ENCODE measurements at regions not wholly inside any gene's neighbourhood (a gene's known extent, or its start where the extent isn't known, plus 50 kb on each side); places are given as distances from the start of the nearest gene placed in this dataset.

DNA sequence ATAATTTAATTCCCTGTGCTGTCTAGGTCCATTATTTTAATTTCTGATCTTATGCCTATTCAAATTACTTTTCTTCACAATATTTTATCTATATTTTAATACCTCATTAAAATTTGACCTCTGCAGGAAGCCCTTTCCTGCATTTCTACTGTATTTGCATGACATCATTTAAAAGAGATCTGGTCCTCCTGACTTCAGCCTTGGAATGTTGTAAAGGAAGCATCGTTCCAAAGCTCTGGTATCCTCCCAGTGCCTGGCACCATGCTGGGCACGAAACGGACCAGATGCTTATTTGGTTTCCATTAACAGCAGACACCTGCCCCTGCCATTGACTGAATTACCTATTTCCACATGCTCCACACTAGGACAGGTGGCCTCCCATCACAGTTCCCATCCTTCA lies 247.5 kb downstream of the KLF6 start:
- no peak for DNase-seq

DNA sequence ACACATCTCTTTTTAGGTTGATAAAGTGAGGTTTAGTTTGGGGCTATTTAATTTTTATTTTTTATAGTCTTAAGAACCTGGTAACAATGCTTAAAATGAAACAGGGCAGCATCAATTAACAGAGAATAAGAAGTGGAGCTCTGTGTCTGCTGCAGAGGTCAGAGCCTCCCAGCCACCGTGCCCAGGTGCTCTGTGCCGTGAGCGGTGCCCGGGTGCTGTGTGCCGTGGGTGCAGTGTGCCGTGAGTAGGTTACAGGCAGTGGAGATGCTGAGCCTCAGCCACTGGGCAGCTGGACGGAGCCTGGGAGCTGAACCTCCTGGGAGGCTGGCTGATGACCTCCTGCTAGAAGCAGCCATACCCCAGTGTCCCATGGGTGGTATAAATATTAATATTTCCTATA lies 250.0 kb downstream of the KLF6 start:
- no peak for DNase-seq

DNA sequence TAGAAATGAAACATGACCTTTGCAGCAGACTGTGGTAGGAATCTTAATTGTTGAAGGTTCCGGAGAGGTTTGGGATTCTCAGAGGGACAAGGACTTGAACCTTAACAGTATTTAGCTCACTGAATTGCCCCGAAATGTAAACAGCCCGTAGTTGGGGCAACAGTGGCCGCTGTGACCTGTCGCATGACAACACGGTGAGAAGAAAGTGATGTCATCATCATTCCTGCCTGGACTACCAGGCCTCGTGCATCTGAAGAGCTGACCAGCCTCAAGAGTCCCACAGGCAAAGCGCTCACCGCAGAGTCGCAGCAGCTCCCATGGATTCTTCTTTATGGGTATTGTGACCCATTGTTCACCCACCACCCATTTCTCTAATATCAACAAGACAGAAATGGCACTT lies 250.6 kb downstream of the KLF6 start:
- DNase-seq, result no peak

DNA sequence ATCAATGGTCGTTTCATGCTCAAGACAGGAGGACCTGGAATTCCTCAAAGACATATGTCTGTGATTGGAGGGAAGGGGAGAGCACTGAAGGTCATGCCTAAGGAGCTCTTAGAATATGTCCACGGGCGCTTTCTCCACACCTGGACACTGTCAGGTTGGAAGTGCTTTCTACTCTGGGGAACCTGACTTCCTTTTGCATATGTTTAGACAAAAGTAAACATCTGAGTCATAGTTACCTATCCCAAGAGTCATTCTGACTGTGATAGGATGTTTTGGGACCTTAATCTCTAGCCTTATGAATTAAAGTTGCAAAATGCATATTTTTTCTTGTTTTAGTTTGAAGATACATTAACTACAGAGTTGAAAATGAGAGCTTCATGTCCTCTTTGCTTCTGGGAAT lies 251.7 kb downstream of the KLF6 start:
- DNase-seq, result no peak

DNA sequence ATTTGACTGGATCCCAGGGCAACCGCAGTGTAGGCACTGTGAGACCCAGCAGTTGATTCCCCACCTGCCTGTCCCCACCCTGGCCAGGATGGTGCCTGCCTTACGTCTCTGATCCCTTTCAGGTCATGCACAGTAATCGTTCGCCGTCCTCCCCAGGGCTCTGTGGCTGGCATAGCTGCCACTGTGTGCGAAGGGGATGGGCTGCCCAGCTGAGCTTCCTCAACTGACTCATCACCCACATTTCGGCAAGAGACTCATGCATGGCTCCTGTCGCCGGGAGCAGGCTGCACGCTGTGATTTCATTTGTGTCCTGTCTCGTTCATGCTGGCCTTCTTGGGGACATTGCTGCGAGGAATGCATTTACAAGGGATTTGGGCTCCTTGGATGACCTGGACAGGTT lies 252.4 kb downstream of the KLF6 start:
- DNase-seq, result no peak

DNA sequence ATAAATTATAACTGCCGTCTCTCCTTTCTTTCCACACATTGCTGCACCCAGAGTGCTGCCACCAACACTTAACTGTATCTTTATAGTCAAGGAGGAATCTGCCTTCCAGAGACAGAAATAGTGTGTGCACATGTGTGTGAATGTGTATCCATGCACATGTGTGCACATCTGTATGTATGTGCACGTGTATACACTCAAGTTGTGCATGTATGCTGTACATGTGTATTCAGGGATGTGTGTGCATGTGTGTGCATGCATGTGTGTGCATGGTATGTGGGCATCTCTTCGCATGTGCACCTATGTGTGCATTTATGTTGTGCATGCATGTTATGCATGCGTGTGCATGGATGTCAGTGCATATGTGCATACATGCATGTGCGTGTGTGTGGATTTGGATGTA lies 253.3 kb downstream of the KLF6 start:
- no peak for DNase-seq

DNA sequence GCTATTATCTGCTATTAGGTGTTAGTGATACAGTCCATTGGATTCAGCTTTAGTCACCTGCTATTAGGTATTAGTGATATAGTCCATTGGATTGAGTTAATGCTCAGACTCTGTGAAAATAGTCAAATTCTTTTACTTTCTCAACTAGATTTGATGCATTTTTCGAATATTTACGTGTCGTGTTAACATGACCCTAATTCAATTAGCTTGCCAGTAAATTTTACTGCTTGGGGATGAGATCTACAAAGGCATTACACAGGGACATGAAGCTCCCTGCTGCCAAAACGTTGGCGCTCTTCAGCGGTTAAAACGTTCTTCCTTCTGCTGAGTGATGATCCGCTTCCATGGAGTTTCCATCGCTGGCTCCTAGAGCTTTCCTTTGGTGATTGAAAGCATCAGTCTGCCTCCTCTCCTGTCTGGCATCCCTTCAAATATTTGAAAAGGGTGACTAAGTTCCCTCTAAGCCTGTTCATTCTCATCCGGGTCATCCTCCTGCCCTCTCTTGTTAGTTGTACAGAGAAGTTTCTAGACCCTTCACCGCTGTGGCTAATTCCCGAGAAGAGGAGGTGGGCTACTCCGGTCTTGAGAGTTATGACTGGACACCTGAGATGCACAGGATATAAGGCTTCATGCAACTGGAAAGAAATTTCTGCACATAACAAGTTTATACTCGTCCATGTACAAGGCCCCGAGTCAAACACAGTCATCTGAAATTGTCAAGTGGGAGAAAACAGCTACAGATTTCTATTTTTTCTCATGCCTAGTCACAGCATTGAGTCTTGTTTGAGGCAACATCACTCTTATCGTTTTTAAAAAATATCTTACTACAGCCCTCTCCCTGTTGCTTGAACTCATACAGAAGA lies 254.0 kb downstream of the KLF6 start:
- DNase-seq, result no peak

DNA sequence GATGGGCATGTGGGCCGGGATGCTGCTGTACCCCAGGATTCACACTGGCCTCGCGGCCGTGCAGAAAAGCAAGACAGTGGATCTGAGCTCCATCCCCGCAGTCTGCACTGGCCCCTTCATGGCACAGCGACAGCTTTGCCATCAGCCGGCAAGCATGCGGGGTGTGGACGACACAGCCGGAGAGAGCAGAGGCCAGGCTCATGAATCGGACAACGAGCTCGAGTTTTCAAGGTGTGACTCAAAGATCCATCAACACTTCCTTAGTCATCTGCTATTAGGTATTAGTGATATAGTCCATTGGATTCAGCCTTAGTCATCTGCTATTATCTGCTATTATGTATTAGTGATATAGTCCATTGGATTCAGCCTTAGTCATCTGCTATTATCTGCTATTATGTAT lies 254.7 kb downstream of the KLF6 start:
- DNase-seq, result no peak

DNA sequence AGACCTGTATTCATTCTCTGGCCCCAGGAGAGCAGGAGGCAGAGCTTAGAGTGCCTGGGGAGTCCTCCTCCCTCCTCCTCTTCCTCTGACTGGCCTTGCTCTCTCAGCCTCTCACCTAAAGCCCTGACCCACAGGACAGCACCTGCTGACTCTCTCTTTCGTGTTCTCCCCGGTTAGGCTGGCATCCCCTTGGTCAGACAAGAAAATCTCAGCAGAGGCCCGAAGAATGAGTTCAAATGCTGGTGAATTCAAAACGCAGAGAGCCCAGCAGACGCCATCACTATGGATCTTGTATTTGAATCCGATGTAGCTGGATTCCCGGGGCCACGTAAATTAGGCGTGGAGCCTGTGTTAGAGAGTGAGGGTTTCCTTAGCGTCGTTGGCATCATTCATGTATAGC lies 255.3 kb downstream of the KLF6 start:
- no peak for DNase-seq

DNA sequence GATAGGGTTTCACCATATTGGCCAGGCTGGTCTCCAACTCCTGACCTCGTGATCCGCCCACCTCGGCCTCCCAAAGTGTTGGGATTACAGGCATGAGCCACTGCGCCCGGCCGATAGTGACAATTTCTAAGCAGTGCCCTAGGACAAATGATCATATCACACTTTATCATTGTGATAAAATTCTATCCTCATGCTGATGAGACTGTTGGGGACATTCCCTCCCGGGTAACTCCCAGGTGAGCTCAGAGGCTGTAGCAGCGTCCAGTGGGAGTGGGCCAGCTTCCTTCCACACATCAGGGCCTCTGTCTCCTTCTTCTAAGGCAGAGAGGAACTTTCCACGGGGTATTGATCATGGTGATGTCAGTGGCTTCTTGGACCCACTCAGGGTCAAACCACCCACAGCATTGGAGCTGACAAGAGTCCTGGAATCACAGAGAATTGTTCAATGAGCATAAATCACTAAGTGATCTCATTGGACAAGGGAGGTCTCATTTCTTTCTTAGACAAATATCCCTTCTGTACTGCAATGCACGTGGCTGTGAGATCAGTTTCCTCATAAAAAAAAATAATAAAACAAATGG lies 256.1 kb downstream of the KLF6 start:
- no peak for DNase-seq

DNA sequence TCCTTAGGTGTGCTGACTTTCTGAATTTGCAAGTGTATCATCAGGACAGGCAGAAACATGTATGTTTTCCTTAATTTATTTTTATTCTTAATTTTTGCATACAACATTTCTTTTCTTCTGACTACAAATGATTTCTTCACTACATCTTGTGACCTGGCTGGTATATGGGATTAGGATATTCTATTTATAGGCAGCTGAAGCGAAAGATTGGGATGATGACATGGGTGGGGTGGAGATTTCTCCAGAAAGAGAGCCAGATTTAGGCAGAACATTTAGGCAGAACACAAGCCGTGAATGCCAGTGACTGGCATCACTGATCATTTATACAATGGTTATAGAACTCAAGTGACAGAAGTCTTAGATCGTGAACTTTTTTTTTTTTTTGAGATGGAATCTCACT lies 256.7 kb downstream of the KLF6 start:
- DNase-seq, result no peak

DNA sequence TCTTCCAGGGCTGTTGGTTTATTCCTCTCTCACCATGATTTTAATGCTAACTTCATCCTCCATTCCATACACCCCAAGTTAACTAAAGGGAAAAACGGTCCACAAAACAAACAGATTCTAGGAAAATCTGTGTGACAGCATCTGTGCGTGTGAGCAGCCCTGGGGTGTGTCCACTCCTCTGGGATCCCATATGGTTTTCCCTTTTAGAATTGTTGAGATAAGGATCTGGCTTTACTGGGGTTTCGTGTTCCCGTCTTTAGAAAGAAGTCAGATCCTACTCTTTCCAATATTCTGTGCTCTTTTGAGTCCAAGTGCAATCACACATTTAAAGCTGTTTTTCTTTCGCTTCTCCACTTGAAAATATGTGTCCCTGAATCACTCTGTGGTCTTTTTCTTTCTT lies 257.1 kb downstream of the KLF6 start:
- no peak for DNase-seq

DNA sequence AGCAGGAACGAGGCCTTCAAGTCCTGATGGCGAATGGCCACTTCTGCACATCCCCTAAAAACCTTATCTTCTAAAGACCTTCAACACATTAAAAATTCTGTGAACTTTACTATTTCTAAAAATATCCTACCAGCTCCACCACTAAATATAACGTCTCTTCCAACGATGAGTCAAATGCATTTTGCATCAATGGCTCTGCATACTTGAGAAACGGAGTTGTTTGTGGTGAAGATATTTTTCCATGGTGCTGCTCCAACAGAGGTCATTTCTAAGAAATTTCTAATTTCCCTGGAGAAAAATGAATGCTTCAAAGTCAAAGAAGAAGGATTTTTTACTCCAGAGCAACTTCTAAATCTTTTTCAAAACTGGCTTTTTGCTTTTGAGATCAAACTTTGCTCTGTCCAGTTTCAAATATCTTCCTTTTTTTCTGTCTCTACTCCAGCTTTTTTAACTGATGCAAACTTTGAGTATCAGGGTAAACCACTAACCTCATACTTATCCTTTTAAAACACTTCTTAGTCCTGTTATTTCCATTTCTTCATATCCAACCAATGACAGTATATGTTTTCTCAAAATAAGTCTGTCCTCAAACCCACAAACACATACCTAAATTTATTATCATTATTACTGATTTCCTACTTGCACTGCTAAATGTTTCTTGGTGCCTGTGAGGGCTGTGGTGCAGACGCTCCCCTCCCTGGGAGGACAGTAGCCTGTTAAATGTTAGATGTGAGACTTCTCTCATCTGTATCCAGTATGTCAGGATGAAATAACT lies 258.1 kb downstream of the KLF6 start:
- DNase-seq, result no peak

DNA sequence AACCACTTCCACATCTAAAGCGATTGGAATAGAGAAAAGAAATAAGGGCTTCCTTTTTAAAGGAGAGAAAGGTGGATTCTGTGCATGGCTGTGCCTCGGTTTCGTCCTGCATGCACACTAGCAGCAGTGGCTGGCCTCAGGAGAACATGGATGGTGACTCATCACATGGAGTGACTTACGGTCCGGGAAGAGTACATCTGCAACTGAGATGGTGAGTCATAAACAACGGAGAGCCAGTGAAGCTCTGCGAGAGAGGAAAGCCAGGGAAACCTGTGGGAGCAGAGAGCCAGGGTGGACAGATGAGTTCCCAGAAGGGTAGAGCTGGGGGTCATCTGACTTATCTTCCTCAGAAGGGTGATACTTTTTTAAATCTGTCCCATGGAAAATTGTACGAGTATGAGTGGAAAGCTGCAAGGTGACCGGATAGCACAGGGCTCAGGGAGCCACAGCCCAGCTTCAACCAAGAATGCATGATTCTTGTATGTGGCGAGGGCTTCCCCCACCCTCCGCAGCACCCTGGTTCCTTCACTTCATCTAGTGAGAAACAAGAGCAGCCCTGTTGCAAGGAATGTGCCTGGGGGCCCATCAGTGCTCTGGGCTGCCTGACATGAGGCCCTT lies 259.1 kb downstream of the KLF6 start:
- DNase-seq, result no peak

DNA sequence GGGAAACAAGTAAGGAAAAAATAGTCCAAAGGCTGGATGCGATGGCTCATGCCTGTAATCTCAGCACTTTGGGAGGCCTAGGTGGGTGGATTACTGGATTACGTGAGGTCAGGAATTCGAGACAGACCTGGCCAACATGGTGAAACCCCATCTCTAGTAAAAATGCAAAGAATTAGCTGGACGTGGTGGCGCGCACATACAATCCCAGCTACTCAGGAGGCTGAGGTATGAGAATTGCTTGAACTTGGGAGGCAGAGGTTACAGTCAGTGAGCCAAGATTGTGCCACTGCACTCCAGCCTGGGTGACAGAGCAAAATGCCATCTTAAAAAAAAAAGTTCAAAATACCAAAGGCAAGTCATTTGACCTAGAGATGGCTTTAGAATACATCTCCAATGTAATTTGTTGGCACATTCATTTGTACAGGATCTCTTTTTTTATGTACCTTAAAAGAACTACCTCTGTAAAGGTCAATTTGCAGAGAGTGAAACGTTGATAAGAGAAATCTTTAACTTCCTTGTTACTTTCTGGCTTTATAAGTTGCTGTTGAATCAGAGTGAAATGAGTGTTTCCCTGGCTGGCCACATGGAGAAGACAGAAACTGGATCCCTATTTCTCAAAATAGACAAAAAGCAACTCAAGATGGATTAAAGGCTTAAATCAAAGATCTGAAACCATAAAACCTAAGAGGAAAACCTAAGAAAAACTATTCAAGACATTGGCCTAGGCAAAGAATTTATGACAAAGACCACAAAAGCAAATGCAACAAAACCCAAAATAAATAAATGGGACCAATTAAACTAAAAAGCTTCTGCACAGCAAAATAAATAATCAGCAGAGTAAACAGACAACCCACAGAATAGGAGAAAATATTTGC lies 260.7 kb downstream of the KLF6 start:
- no peak for DNase-seq

DNA sequence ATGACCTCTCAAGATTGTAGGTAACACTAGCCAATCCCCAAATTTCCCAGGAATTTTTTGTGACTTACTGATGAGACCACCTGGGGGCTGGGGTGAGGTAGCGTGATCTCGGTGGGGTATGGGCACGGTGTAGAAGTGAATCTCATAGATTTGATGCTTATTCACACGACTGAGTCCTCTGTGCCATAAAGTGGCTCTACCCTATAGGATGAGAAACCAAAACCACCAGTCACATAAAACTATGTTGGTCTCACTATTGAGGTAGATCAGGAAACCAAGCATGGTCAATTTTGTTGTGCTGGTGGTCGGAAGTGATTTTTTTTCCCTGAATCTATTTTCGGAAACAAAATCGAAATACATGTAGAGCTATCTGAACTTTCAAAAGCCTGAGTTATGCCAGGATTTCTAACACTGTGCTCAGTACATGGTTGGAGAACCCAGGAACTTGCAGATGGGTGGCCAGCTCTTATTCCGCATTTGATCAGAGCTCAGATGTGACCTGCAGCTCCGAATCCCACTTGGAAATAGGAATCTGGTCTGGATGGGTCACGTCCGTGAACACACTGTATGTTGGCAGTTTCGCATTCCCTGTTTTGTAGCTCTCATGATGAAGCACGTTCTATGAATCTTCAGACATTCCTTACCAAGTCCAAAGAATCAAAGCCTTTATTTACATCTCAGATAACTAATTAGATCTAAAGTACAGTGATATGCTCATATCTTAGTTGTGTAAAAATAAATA lies 261.5 kb downstream of the KLF6 start:
- no peak for DNase-seq

DNA sequence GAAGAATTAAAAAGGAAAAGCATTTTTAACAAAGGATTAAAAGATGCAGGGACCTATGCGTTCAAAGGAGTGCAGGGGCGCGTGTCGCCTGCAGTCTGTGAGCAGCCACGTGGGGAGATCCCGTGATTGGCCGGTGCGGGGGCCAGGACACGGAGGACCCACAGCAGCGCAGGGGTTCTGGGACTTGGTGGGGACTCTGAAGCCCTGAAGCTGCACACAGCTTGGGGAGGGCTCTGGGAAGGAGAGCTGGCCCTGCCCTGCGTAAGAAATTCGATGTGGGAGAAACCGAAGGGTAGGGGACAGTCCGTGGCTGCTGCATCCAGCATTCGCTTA lies 268.1 kb downstream of the KLF6 start:
- no peak for DNase-seq

DNA sequence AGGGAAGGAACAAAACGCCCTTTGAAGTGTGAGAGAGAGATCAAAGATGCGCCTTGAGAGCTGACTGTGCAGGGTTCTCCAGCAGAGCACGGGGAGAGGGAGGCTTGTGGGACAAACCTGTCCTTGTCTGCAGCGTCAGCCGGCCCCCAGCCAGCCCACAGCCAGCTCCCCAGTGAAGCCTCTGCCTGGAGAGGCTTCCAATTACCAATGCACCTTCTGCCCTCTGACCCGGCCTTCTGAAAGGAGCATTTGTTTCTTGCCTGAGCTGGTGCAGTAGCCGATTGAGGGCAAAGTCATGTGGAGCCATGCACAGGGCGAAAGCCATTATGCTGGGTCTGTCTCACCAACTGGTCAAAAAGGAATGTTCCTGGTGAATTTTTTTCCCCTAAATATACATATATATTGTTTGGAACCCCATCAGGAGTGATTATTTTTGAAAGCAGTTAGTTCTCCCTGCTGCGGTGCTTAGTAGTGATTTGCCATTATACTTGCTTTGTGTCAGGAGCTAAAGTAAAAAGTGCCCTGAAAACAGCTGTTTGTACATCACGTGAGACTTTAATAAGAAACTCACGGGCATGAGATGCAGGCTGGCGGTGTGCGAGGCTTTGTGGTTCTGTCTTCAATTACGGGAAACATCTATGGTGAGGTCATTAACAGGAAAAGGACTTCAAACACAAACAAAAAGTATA lies 268.6 kb downstream of the KLF6 start:
- DNase-seq, result no peak

DNA sequence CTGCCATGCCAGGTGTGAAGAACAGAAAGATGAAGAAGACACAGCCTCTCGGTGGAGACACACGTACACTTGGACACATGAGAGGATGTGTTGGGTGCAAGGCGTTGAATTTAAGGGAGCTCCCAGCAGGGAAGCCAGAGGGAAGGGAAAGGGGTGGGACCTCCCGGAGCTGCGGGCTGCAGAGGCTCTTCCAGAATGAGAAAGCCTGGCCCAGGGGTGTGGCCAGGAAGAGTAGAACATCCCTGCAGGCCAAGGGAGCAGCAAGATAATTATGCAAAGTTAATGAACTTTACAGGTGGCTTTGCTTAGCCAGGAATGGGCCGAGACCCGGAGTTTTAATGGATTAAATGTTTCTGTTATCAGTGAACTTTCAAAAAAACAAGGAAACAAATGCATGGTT lies 270.3 kb downstream of the KLF6 start:
- DNase-seq, result no peak

DNA sequence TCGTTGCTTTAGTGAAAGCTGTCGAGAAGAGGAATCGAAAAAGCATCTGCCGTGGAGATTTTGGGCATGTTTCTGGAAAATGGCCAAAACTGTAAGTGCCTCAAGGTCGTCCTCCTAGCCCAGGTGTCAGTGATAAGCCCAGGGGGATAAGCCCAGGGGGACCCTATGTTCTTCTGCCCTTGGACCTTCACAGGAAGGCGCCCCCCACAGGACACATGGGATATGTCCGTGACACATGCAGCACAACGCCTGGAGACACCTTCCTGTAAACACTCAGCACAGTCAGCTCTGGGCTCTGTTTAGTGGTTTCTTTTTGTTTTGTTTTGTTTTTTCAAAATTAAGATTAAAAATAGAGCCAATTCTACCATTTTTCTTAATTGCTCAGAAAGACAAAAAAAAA lies 272.7 kb downstream of the KLF6 start:
- DNase-seq, result no peak

DNA sequence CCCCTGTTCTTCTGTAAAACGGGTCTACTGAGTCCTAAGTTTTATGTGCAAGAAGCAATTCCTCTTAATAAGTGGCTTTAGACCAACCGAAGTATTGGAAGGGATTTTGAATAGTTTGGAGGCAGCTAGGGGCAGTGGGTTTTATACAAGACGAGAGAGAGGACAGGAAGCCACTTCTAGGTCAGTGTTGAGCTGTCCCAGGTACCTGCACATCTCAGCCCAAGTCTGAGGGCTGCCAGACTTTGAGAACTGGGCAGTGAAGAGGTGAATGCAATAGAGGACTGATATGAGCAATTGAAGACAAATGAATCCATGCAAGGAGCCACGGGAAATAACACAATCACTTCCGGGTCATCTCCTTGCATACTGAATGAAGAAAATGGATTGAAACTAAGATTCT lies 273.5 kb downstream of the KLF6 start:
- no peak for DNase-seq
